GM12878 (cell line): ENCODE measurements at regions not wholly inside any gene's neighbourhood (a gene's known extent, or its start where the extent isn't known, plus 50 kb on each side); places are given as distances from the start of the nearest gene placed in this dataset.
A peak's percentile ranks its signal among the peaks of the same experiment; 100 is the strongest.

Source experiments
- ATAC-seq: fragments of 200-7000 bp; cut with Tn5 transposase; 3 replicates; pipeline ENCODE4 v1.9.1; 2020; ENCODE audit warnings: mild to moderate bottlenecking, moderate library complexity
- BruUV-seq: library from RNA; stranded (reverse); fragments of 400-500 nt; replicated peaks from 2 replicates; lab custom pipeline; 2021; lab: Mats Ljungman, UMichigan
- CTCF ChIA-PET: fragments of 300-600 bp; sonication (Branson Sonifier 250); formaldehyde crosslinking; extraction: SDS; loops from one replicate; lab custom pipeline; 2021; ENCODE audit warnings: inconsistent platforms; lab: Yijun Ruan, JAX
- POLR2A ChIA-PET: fragments of 350-600 bp; formaldehyde crosslinking; extraction: SDS; loops from one replicate; lab custom pipeline; 2021; ENCODE audit warnings: inconsistent platforms; lab: Charles Lee
- RAD21 ChIA-PET: fragments of 300-600 bp; sonication (Branson Sonifier 250); formaldehyde crosslinking; loops from one replicate; lab custom pipeline; 2023; ENCODE audit warnings: antibody characterized with exemption; ENCODE audit not compliant: unreplicated experiment; lab: Charles Lee
- SMC1A ChIA-PET: fragments of 300-600 bp; sonication (Branson Sonifier 250); formaldehyde crosslinking; loops from one replicate; lab custom pipeline; 2023; ENCODE audit not compliant: unreplicated experiment, uncharacterized antibody; lab: Charles Lee
- DNase-seq: peaks from one replicate; pipeline ENCODE4 v3.0.0-alpha.2; 2011; ENCODE audit warnings: low read depth, low spot score
- FAIRE-seq: peaks from 3 replicates; lab custom pipeline; 2011; peaks lifted over from hg19 to GRCh38; lab: Jason Lieb, UNC
- H2AFZ ChIP-seq: 2 replicates; pipeline ENCODE4 v1.6.0; 2011; ENCODE audit warnings: low read depth, low read length, control low read depth; ENCODE audit not compliant: control insufficient read depth
- H3K27ac ChIP-seq: 2 replicates; pipeline ENCODE4 v1.5.1; 2011; ENCODE audit warnings: control low read depth; ENCODE audit not compliant: control insufficient read depth, insufficient read depth
- H3K27me3 ChIP-seq, 2 experiments: replicated peaks in 1 of 2; 2 replicates each; pipeline versions ENCODE4 v1.6.0 to v1.6.1; 2011; ENCODE audit warnings: low read length in 1 of 2; ENCODE audit not compliant: control insufficient read depth in 2 of 2, insufficient read depth in 2 of 2
- H3K36me3 ChIP-seq, 2 experiments: 2 replicates each; pipeline ENCODE4 v1.5.1; 2011; ENCODE audit warnings: low read length in 1 of 2; ENCODE audit not compliant: control insufficient read depth in 2 of 2, insufficient read depth in 2 of 2
- H3K4me1 ChIP-seq: 2 replicates; pipeline ENCODE4 v1.6.1; 2011; ENCODE audit warnings: mild to moderate bottlenecking, low read length, moderate library complexity, mixed read lengths; ENCODE audit not compliant: control insufficient read depth, insufficient read depth
- H3K4me2 ChIP-seq: 2 replicates; pipeline ENCODE4 v1.6.0; 2011; ENCODE audit warnings: control low read depth; ENCODE audit not compliant: control insufficient read depth, insufficient read depth
- H3K4me3 ChIP-seq: fragments of 200-600 bp; sonication (generic); 2 replicates; pipeline ENCODE4 v1.5.1; 2016
- H3K79me2 ChIP-seq: 2 replicates; pipeline ENCODE4 v1.6.0; 2011; ENCODE audit warnings: low read length; ENCODE audit not compliant: control insufficient read depth, insufficient read depth
- H3K9ac ChIP-seq: 2 replicates; pipeline ENCODE4 v1.8.0; 2011; ENCODE audit warnings: low read length, control low read depth, mixed read lengths; ENCODE audit not compliant: control insufficient read depth, insufficient read depth
- H3K9me3 ChIP-seq: replicated peaks from 3 replicates; pipeline ENCODE4 v1.5.1; 2011; ENCODE audit warnings: mild to moderate bottlenecking, low read length; ENCODE audit not compliant: control insufficient read depth, insufficient read depth
- H4K20me1 ChIP-seq: 2 replicates; pipeline ENCODE4 v1.6.0; 2011; ENCODE audit not compliant: control insufficient read depth, insufficient read depth
- CREB1 ChIP-seq: IDR thresholded peaks from 2 replicates; pipeline ENCODE4 v1.6.1; 2012; ENCODE audit warnings: low read depth, mild to moderate bottlenecking, inconsistent platforms
- MEF2A ChIP-seq: IDR thresholded peaks from 2 replicates; pipeline ENCODE4 v1.6.1; 2011; ENCODE audit warnings: low read depth, mild to moderate bottlenecking, low read length, moderate library complexity; ENCODE audit not compliant: insufficient read depth
- MEF2B ChIP-seq: fragments of 450-650 bp; IDR thresholded peaks from 2 replicates; pipeline ENCODE4 v1.6.1; 2018; ENCODE audit warnings: mild to moderate bottlenecking, moderate library complexity; ENCODE audit not compliant: partially characterized antibody, poor library complexity, severe bottlenecking
- NFYB ChIP-seq: IDR thresholded peaks from 2 replicates; pipeline ENCODE4 v1.6.1; 2011; ENCODE audit warnings: low read depth, mild to moderate bottlenecking, low read length, improper control_type of control experiment, moderate library complexity; ENCODE audit not compliant: insufficient read depth
- RB1 ChIP-seq: fragments of 450-650 bp; formaldehyde crosslinking; IDR thresholded peaks from 2 replicates; pipeline ENCODE4 v1.6.1; 2017; ENCODE audit warnings: mild to moderate bottlenecking, borderline replicate concordance
- SPI1 ChIP-seq: IDR thresholded peaks from 2 replicates; pipeline ENCODE4 v1.6.1; 2011; ENCODE audit warnings: low read depth, mild to moderate bottlenecking, low read length, moderate library complexity, borderline replicate concordance; ENCODE audit not compliant: insufficient read depth
- WGBS: methylation state at CpG from one replicate; pipeline ENCODE4 v1.1.6; 2016; ENCODE audit warnings: low lambda C conversion rate; ENCODE audit not compliant: insufficient replicate concordance, insufficient coverage; ENCODE audit errors: missing lambda C conversion rate; 5-methylcytosine and 5-hydroxymethylcytosine counted together
- in situ Hi-C: fragments of 300-500 bp; cut with MboI; formaldehyde crosslinking; loops from 9 replicates; pipeline ENCODE4 v1.14.3; 2018; ENCODE audit warnings: mixed read lengths
- intact Hi-C: fragments of 100-400 bp; cut with micrococcal nuclease; formaldehyde crosslinking; loops from one replicate; pipeline ENCODE4 v1.14.2; 2022; ENCODE audit not compliant: unreplicated experiment

DNA sequence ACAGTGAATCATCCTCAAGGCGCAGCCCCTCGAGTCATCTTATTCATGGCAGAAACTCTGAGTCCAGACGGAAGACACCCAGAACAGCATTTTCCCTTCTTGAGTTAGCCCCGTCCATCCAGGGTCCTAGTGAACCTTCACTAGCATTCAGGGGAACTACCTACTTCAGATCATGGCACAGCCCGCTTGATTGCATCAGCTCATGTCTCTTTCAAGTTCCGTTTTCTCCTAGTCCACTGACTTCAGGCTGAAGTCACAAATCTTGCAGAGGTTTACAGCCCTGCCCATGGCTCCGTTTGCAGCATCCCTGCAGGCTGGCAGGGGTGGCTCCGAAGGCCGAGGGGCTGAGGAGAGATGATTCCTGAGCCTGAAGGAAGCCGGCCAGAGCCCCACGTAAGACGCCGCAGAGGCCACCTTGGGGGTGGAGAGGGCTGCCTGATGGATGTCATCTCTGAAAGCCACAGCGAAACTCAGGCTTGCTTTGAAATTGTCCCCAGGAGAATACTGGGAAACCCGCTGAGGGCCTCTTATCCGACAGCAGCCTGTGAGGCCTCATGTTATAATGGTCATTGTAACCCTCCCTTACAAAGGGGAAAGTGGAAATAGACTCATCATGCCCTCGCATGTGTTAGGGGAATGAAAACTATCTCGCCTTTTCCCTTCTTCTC lies 310.2 kb upstream of the AJAP1 start:
- H3K4me3 ChIP-seq = no peak overlapping the region
- no peaks in the 10 kb centered on the region for H3K27me3 ChIP-seq
- intact Hi-C loops = no loop called here
- RAD21 ChIA-PET = no interaction called here
- H3K27ac ChIP-seq = no peak overlapping the region
- no peak overlapping the region for H3K4me2 ChIP-seq
- POLR2A ChIA-PET = no interaction called here
- SMC1A ChIA-PET = no interaction called here
- TF ChIP-seq SPI1 (no peak), MEF2B (peak; percentile 39)
- DNase-seq = peak; percentile 9
- no TSS peak for BruUV-seq
- H3K4me1 ChIP-seq = no peaks in the 10 kb centered on the region
- no peak for FAIRE-seq
- H3K9me3 ChIP-seq = no peaks in the 10 kb centered on the region; the same call in 2 of the 3 replicates
- no peaks in the 10 kb centered on the region for H3K36me3 ChIP-seq
- no peaks in the 10 kb centered on the region for H4K20me1 ChIP-seq
- WGBS = 26% methylated on average over 18 of the region's 18 CpGs
- H2AFZ ChIP-seq = no peak overlapping the region
- H3K9ac ChIP-seq = no peak overlapping the region
- ATAC-seq = peak; percentile 57
- CTCF ChIA-PET = no interaction called here
- H3K79me2 ChIP-seq = no peaks in the 10 kb centered on the region
- in situ Hi-C loops = no loop called here

DNA sequence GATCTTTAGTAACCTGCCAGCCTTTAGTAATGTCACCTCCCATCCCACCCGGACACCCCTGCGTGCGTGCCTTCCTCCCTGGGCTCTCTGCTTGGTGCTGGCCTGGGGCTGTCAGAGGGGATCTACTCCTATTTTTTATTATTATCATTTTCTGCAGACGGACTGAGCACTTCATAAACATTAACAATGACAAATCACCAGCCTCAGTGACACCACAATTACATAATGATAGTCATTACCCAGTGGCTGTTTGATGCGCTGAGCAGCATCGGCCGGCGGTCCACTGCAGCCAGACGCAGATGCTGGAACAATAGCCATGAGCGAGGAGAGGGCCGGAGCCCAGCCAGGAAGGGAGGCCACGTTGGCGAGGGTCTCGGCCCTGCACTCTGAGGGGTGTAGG lies 309.3 kb upstream of the AJAP1 start:
- RAD21 ChIA-PET = no interaction called here
- no peak for TF ChIP-seq MEF2A
- no peak for TF ChIP-seq NFYB
- no peak for TF ChIP-seq RB1
- TF ChIP-seq CREB1 = no peak
- H3K4me1 ChIP-seq = no peaks in the 10 kb centered on the region
- WGBS = 75% methylated on average over 14 of the region's 14 CpGs
- H3K27me3 ChIP-seq = no peaks in the 10 kb centered on the region
- SMC1A ChIA-PET = no interaction called here
- in situ Hi-C loops (no loop called here), intact Hi-C loops (no loop called here)
- H2AFZ ChIP-seq = no peak overlapping the region
- no peaks in the 10 kb centered on the region for H3K79me2 ChIP-seq
- no peaks in the 10 kb centered on the region for H4K20me1 ChIP-seq
- CTCF ChIA-PET = no interaction called here
- DNase-seq = no peak
- ATAC-seq = no peak
- H3K9ac ChIP-seq = no peak overlapping the region
- no peak for FAIRE-seq
- H3K9me3 ChIP-seq = no peaks in the 10 kb centered on the region; the same call in 2 of the 3 replicates
- H3K4me2 ChIP-seq = no peak overlapping the region
- no peak overlapping the region for H3K4me3 ChIP-seq
- no peak overlapping the region for H3K27ac ChIP-seq
- H3K36me3 ChIP-seq = no peaks in the 10 kb centered on the region
- BruUV-seq = no TSS peak
- POLR2A ChIA-PET = no interaction called here
